GM19035 (cell line): ENCODE measurements at regions not wholly inside any gene's neighbourhood (a gene's known extent, or its start where the extent isn't known, plus 50 kb on each side); places are given as distances from the start of the nearest gene placed in this dataset.

Experiments
- ATAC-seq: cut with Tn5 transposase; IDR thresholded peaks from one replicate; pipeline ENCODE4 v1.9.1; 2021; ENCODE audit not compliant: unreplicated experiment

DNA sequence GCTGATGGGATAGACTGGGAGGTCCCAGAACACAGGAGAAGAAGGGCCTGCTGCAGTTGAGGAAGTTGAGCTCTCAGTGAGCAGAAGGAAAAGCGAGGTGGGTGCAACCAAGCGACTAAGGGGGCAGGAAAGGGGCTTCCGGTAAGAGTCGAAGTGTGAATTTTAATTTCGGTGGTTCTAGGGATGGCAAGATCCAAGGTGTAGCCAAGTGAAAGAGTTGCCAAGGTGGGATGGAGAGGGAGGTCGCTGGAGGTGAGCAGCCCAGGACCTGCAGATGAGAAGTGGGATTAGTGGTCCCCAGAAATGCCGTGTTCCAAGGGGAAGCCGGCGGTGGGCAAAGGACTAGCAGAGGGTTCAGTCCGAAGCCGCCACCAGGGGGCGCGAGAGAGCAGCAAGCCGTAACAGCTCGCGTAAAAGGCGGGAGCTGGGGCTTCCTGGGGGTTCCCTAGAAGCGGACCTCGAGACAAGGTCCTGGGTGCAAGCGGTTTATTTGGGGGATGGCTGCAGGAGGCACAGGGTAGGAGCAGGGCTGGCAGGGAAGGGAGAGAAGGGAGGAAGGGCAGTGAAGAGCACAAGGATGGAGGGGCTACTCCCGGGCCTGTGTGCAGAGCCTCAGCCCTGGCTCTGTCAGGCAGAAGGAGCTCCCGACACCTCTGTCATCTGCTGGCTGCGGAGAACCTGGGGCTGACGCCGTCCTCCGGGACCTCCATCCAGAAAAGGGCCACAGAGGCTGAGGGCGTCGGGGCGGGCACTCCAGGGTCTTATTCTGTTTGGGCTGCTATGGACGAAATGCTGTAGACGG, 103.6 kb downstream of the PAX1 start:
- no peak for ATAC-seq

DNA sequence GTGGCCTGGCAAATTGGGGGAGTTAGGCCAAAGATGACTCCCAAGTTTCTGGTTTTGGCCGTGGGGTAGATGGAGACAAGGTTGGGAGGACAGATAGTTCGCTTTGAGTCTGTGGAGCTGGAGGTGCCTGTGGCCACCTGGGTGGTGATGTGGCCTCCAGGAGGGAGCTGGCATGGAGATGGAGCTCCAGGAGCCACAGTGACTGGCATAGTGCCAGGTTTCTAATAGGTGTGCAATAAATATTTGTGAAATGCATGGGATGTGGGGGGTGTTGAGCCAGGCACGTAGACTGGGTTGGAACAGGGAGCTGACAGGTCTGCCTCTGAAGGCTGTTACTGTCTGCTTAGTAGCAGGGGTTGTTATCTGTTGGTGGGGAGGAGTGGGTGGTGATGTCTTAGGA, 102.7 kb downstream of the PAX1 start:
- ATAC-seq = no peak

DNA sequence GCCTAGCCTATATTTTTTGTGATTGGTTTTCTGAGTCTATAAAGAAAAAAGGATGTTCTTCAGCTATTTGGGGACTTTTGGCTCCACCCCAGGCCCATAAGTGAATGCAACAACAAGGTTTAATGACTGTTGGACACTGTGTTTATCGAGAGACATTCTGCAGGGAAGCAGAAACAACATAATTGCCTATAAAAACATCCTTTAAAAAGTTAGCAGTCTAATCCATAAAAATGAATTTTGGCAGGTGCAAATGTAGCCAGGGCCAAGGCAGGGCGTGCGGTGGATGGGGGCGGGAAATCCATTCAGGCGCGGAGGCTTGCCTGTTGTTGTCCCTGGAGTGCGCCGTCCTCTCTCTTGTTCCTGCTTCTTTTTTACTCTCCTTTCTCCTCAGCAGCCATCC, 99.3 kb downstream of the PAX1 start:
- ATAC-seq = no peak

DNA sequence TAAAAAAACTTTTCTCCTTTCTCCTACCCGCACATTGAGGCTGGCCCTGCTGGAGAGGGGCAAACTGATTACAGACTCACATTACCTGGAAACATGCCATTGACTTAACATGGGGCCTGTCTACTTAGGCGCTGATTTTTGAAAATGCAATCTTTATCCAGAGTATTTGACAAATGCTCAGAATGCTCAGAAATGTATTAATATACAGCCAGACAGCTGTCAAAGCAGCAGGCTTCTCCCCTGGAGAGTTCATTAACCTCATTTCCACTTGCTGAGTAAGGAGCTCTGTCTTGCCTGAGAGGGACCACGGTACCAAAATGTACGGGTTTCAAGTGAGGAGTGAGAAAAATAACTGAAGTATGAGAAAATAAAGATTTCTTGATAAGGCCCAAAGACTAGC, 95.7 kb downstream of the PAX1 start:
- no peak for ATAC-seq

DNA sequence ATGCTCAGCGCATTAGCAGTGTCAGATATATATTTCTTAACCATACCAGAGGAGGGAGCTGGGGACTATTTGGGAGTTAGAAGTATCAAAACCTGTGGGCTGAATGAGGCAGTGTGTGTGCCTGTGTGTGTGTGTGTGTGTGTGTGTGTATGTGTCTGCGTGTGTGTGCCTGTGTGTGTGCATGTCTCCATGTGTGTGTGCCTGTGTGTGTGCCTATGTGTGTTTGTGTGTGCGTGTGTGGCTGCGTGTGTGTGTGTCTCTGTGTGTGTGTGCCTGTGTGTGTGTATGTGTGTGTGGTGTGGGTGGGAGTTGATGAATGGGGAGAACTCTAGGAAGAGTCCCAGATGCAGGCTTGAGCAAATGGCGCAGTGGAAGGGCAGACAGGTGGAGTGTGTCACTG, 92.9 kb downstream of the PAX1 start:
- no peak for ATAC-seq

DNA sequence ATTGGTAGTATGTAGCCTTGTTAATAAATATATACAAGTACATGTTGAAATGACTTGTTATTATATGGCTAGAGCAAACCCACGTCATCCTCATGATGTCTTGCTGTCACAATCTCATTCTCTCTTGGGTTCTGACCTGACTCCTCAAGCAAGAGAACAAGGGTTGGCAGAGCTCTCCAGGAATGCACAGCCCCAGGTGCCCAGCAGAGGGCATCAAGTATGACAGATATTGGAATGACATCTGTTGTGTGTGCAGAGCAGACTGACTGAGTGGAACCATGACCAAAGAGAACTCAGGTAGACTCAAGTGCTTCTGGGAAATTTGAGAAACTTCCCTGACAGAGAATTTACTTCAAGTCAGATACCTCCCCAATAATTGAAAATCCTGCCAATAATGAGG, 90.6 kb downstream of the PAX1 start:
- no peak for ATAC-seq

DNA sequence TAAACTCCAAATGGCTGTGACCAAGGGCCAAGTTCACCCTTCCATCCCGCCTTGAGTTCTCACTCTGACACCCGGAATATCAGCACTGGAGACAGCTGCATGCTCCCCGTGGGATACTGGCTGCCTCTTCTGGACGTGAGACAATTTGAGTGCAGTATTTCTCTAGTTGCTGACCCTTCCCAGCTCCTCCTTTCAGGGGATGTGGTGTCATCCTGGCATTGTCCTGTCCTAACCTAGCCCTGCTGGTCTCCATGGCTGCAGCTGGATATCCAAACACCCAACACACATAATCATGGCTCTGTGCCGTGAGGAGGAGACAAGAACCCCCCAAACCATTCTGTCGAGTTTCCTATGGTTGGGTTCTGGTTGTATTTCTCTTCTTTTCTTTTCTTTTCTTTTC, 82.6 kb downstream of the PAX1 start:
- no peak for ATAC-seq

DNA sequence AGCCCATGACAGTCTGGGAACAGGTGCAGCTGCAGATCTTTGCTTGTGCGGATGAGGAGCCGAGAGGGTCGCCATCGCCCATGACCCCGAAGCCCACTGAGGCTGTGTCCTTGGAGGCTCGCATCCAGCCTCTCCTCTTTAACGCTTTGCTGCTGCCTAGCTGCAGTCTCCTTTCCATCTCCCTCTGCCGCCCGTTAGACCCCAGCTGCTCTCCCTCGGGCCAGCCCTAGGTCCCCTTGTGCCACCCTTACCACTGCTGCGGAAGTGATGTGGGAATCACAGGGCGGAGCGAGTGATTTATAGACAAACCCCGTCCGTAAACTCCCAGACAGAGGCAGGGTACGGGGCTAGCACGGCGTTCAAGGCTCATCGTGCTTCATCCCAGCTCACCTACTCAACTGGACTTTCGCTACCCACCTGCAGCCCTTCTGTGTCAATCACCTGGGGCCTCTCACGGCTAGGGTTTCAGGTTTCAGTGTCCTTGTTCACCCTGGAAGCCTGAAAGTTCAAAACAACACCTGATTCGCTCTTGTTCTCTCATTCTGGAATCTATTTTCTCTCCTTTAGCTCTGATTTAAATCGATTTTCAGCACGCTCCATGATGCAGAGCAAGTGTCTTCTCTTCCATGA, 76.1 kb downstream of the PAX1 start:
- no peak for ATAC-seq

DNA sequence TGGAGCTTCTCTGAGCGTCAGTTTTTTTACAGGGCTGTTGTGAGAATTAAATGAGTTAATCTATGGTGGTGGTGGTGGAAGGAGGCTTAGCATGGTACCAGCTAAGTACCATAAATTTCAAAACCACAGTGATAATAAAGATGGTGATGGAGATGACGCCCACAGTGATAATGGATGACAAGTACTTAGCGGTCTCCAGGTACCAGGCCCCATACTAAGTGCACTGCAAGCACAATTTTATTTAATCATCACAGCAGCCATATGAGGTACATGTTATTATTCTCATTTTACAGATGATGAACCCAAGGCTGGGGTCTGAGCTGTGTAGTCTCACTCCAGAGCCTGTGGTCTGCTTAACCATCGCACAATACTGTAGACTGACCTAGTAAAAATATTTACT, 75.1 kb downstream of the PAX1 start:
- no peak for ATAC-seq
